ENCODE measurements at regions not wholly inside any gene's neighbourhood (a gene's known extent, or its start where the extent isn't known, plus 50 kb on each side); places are given as distances from the start of the nearest gene placed in this dataset.

DNA sequence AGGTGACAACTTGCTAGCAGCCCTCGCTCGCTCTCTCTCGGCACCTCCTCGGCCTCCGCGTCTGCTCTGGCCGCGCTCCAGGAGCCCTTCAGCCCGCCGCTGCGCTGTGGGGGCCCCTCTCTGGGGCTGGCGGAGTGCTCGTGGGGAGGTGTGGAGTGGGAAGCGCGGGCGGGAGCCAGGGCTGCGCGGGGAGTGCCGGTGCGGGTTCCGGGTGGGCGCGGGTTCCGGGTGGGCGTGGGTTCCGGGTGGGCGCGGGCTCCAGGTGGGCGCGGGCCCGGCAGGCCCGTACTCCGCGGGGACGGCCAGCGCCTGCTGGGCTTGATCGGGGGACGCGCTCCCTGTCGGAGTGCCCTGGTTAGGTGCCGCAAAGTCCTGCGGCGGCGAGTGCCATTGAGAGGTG lies 384.3 kb downstream of the GPM6A start:
- TF ChIP-seq SIN3A (IDR thresholded peaks at IDR 0.05; ENCODE audit: low read depth) (no peak), SP1 (IDR thresholded peaks at IDR 0.05; ENCODE audit: low read depth) (no peak), POLR2A (IDR thresholded peaks at IDR 0.05; ENCODE audit: borderline replicate concordance, extremely low read depth, insufficient read depth, insufficient read length) (no peak), POLR2AphosphoS5 (IDR thresholded peaks at IDR 0.05; ENCODE audit: low read depth, low read length) (no peak), EGR1 (IDR thresholded peaks at IDR 0.05; ENCODE audit: low read depth) (no peak), EZH2 (IDR thresholded peaks at IDR 0.05) (no peak), FOSL1 (IDR thresholded peaks at IDR 0.05; ENCODE audit: low read depth) (no peak), YY1 (IDR thresholded peaks at IDR 0.05; ENCODE audit: extremely low read depth, insufficient replicate concordance, low read depth, low read length) (no peak), ELF1 (IDR thresholded peaks at IDR 0.05; ENCODE audit: borderline replicate concordance, low read depth) (no peak), EZH2phosphoT487 (IDR thresholded peaks at IDR 0.05; ENCODE audit: borderline replicate concordance) (no peak)
- TF ChIP-seq, protein P1, sequence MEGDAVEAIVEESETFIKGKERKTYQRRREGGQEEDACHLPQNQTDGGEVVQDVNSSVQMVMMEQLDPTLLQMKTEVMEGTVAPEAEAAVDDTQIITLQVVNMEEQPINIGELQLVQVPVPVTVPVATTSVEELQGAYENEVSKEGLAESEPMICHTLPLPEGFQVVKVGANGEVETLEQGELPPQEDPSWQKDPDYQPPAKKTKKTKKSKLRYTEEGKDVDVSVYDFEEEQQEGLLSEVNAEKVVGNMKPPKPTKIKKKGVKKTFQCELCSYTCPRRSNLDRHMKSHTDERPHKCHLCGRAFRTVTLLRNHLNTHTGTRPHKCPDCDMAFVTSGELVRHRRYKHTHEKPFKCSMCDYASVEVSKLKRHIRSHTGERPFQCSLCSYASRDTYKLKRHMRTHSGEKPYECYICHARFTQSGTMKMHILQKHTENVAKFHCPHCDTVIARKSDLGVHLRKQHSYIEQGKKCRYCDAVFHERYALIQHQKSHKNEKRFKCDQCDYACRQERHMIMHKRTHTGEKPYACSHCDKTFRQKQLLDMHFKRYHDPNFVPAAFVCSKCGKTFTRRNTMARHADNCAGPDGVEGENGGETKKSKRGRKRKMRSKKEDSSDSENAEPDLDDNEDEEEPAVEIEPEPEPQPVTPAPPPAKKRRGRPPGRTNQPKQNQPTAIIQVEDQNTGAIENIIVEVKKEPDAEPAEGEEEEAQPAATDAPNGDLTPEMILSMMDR (IDR thresholded peaks at IDR 0.05 in 2 of 3, conservative IDR thresholded peaks at IDR 0.05 in 1 of 3; ENCODE audit: borderline replicate concordance in 1 of 3, insufficient read depth in 1 of 3, low read depth in 2 of 3, low read length in 2 of 3), result no peak
- TF ChIP-seq, protein P2, sequence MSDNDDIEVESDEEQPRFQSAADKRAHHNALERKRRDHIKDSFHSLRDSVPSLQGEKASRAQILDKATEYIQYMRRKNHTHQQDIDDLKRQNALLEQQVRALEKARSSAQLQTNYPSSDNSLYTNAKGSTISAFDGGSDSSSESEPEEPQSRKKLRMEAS (IDR thresholded peaks at IDR 0.05), result no peak
